ENCODE measurements at regions not wholly inside any gene's neighbourhood (a gene's known extent, or its start where the extent isn't known, plus 50 kb on each side); places are given as distances from the start of the nearest gene placed in this dataset.

GRCh38 chr6:92864966-92865555, 554.3 kb downstream of the EPHA7 start:
- TF ChIP-seq, protein P1, sequence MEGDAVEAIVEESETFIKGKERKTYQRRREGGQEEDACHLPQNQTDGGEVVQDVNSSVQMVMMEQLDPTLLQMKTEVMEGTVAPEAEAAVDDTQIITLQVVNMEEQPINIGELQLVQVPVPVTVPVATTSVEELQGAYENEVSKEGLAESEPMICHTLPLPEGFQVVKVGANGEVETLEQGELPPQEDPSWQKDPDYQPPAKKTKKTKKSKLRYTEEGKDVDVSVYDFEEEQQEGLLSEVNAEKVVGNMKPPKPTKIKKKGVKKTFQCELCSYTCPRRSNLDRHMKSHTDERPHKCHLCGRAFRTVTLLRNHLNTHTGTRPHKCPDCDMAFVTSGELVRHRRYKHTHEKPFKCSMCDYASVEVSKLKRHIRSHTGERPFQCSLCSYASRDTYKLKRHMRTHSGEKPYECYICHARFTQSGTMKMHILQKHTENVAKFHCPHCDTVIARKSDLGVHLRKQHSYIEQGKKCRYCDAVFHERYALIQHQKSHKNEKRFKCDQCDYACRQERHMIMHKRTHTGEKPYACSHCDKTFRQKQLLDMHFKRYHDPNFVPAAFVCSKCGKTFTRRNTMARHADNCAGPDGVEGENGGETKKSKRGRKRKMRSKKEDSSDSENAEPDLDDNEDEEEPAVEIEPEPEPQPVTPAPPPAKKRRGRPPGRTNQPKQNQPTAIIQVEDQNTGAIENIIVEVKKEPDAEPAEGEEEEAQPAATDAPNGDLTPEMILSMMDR (IDR thresholded peaks at IDR 0.05), result no peak
- no peak for TF ChIP-seq POLR2A (IDR thresholded peaks at IDR 0.05)
- no peak for ATAC-seq
- Histone ChIP-seq H3K27ac (no peak overlapping the region), H3K4me3 (no peak overlapping the region), H3K9me3 (no peaks in the 10 kb centered on the region), H3K27me3 (no peaks in the 10 kb centered on the region), H3K36me3 (replicated peaks in 1 of 2; ENCODE audit: insufficient read depth in 1 of 2, low read depth in 2 of 2) (no peaks in the 10 kb centered on the region), H3K4me1 (no peaks in the 10 kb centered on the region)
- intact Hi-C loops (cut with DNase I), result no loop called here
- WGBS, 2 donors, result 32 to 52% methylated on average over 3 of the region's 3 CpGs
- DNase-seq, result no peak

- TF ChIP-seq, protein P1 (IDR thresholded peaks at IDR 0.05), result no peak
- 35 to 41% methylated on average over 3 of the region's 3 CpGs for WGBS, 2 donors
- Histone ChIP-seq H3K27me3 (no peaks in the 10 kb centered on the region), H3K4me1 (no peaks in the 10 kb centered on the region), H3K9me3 (no peaks in the 10 kb centered on the region), H3K36me3 (replicated peaks in 1 of 2; ENCODE audit: insufficient read depth in 1 of 2, low read depth in 2 of 2) (no peaks in the 10 kb centered on the region), H3K4me3 (no peak overlapping the region), H3K27ac (no peak overlapping the region)
- no peak for DNase-seq
- no peak for ATAC-seq
- intact Hi-C loops (cut with DNase I), result no loop called here
Observed at GRCh38 chr6:92849636-92850035, 569.7 kb downstream of the EPHA7 start.

DNA sequence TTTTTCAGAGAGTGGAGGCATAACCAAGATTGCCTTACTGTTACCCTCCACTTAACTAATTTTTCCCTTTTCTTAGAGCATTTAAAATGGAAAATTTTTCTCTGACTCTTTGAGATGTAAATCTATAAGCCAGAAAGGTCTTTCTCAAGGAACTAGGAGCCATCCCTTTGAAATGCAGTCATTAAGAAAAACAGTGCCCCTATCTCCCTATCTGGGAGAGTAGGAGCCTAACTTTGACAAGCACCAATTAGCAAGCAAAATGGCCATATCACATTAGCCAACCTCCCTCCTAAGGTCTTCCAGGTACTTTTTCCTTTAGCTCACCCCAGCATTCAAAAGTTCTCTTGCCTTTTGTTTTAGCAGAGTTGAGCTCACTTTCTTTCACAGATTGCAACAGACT, 570.5 kb downstream of the EPHA7 start:
- Histone ChIP-seq H3K27me3 (no peaks in the 10 kb centered on the region), H3K27ac (no peak overlapping the region), H3K4me1 (no peaks in the 10 kb centered on the region), H3K9me3 (no peaks in the 10 kb centered on the region), H3K36me3 (replicated peaks in 1 of 2; ENCODE audit: insufficient read depth in 1 of 2, low read depth in 2 of 2) (no peaks in the 10 kb centered on the region), H3K4me3 (no peak overlapping the region)
- ATAC-seq (no peak), DNase-seq (no peak)
- intact Hi-C loops (cut with DNase I), result no loop called here
- TF ChIP-seq, protein P1 (IDR thresholded peaks at IDR 0.05), result no peak
- TF ChIP-seq POLR2A (IDR thresholded peaks at IDR 0.05), result no peak

DNA sequence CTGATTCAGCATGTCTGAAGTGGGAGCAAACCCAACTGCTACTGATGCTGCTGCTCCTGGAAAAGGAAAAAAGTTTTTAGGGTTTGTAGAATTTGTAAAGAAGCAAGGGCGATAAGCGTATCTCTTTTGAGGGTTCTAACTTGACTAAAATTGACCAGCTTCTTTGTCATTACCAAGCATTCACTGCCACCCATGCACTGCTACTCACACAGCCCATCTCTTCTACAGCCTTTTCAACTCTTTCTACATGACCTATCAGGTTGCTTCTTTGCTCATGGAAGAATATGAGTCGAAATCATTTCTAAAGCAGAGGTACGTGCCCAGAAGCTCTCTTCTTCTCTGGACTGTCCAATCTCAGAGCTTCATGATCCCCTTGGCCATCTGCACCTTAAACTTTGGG, 570.9 kb downstream of the EPHA7 start:
- no peaks in the 10 kb centered on the region for H3K9me3 ChIP-seq
- no peaks in the 10 kb centered on the region for H3K27me3 ChIP-seq
- ATAC-seq (no peak), DNase-seq (no peak)
- intact Hi-C loops (cut with DNase I), result no loop called here
- WGBS, 2 donors, result 74% methylated on average over 4 of the region's 4 CpGs
- H3K4me1 ChIP-seq, result no peaks in the 10 kb centered on the region
- TF ChIP-seq, protein P1 (IDR thresholded peaks at IDR 0.05), result no peak
- TF ChIP-seq POLR2A (IDR thresholded peaks at IDR 0.05), result no peak
- H3K4me3 ChIP-seq, result no peak overlapping the region
- H3K36me3 ChIP-seq (replicated peaks in 1 of 2; ENCODE audit: insufficient read depth in 1 of 2, low read depth in 2 of 2), result no peaks in the 10 kb centered on the region
- H3K27ac ChIP-seq, result no peak overlapping the region

- H3K27me3 ChIP-seq, result no peaks in the 10 kb centered on the region
- no peaks in the 10 kb centered on the region for H3K9me3 ChIP-seq
- no peak overlapping the region for H3K4me3 ChIP-seq
- no peak for ATAC-seq
- intact Hi-C loops (cut with DNase I), result no loop called here
- H3K4me1 ChIP-seq, result no peaks in the 10 kb centered on the region
- H3K27ac ChIP-seq, result no peak overlapping the region
- no peaks in the 10 kb centered on the region for H3K36me3 ChIP-seq (replicated peaks in 1 of 2; ENCODE audit: insufficient read depth in 1 of 2, low read depth in 2 of 2)
- TF ChIP-seq, protein P1 (IDR thresholded peaks at IDR 0.05), result no peak
- TF ChIP-seq POLR2A (IDR thresholded peaks at IDR 0.05), result no peak
- no peak for DNase-seq
Observed at GRCh38 chr6:92847988-92848387, 571.4 kb downstream of the EPHA7 start.

Data from body of pancreas (tissue), 4 donors.